Neural progenitor cell (in vitro differentiated cells): ENCODE measurements at regions not wholly inside any gene's neighbourhood (a gene's known extent, or its start where the extent isn't known, plus 50 kb on each side); places are given as distances from the start of the nearest gene placed in this dataset.

ENCODE experiments used
- CTCF ChIP-seq: fragments of 200-600 bp; sonication (generic); IDR thresholded peaks from 2 replicates; pipeline ENCODE4 v1.5.1; 2017; ENCODE audit warnings: antibody characterized with exemption, mild to moderate bottlenecking
- EZH2 ChIP-seq: fragments of 200-600 bp; sonication (generic); IDR thresholded peaks from 2 replicates; pipeline ENCODE4 v1.6.1; 2017; ENCODE audit warnings: antibody characterized with exemption, mild to moderate bottlenecking, moderate library complexity
- EZH2phosphoT487 ChIP-seq: fragments of 200-600 bp; sonication (generic); IDR thresholded peaks from 2 replicates; pipeline ENCODE4 v1.6.1; 2017; ENCODE audit warnings: antibody characterized with exemption

DNA sequence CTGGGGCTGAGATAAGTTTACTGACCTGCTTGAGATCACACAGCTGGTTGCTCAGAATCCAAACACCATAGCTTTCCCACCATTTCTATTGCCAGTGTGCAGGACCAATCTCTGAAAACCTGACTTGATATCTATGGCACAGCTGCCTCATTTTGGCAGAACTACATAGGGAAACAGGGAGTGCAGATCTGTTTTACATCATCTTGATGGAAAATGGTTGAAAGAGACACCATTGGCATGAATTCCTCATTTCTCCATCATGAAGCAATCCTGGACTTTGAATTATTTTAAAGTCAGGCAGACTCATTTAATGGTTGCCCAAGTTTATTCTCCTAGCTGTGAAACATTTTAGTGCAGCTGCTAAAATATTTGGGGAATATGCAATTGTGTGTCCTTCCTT, 1628.2 kb upstream of the SLC10A2 start:
- TF ChIP-seq CTCF: no peak
- TF ChIP-seq EZH2: no peak
- no peak for TF ChIP-seq EZH2phosphoT487
